GM12872 (cell line): ENCODE measurements at regions not wholly inside any gene's neighbourhood (a gene's known extent, or its start where the extent isn't known, plus 50 kb on each side); places are given as distances from the start of the nearest gene placed in this dataset.

Experiments used
- TF ChIP-seq, protein P1 (sequence below): IDR thresholded peaks from 3 replicates; pipeline ENCODE4 v1.5.1; 2011; ENCODE audit warnings: low read depth, mild to moderate bottlenecking, low read length, moderate library complexity; ENCODE audit not compliant: insufficient read depth

DNA sequence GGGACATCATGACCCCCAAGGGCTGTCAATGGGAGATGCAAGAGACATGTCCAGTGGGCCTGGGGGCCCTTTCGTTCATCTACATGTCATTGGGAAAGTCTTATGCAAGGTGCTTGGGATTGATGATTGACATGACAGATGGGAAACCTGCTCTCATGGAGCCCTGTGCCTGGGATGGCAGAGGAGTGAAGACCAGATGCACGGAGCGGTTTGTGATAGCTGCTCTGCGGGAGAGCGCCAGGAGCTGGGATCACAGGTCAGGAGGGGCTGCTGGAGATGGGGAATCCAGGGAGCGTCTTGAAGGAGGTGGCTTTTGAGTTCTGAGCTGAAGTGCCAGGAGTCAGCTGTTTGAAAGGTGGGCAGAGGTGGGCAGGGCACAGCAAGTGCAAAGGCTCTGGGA lies 104.3 kb downstream of the FGF18 start:
- TF ChIP-seq, protein P1, sequence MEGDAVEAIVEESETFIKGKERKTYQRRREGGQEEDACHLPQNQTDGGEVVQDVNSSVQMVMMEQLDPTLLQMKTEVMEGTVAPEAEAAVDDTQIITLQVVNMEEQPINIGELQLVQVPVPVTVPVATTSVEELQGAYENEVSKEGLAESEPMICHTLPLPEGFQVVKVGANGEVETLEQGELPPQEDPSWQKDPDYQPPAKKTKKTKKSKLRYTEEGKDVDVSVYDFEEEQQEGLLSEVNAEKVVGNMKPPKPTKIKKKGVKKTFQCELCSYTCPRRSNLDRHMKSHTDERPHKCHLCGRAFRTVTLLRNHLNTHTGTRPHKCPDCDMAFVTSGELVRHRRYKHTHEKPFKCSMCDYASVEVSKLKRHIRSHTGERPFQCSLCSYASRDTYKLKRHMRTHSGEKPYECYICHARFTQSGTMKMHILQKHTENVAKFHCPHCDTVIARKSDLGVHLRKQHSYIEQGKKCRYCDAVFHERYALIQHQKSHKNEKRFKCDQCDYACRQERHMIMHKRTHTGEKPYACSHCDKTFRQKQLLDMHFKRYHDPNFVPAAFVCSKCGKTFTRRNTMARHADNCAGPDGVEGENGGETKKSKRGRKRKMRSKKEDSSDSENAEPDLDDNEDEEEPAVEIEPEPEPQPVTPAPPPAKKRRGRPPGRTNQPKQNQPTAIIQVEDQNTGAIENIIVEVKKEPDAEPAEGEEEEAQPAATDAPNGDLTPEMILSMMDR = no peak

DNA sequence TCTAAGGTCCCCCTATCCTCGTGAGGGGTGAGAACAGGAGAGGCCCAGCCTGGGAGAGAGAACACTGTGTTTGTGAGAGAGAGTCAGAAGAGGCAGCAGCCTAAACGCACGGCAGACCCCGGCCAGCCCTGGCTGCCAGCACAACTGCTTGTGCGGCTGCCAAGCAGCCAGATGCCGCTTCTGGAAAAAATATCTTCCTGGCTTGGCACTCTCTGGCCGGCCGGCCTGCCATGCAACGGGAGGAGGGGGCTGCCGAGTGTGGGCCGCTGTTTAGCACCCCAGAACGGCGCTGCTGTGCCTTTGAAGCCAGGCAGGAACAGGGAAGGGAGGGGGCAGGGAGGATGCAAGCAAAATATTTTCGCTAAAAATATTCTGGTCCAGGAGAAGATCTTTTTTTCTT lies 105.0 kb downstream of the FGF18 start:
- TF ChIP-seq, protein P1 = no peak

DNA sequence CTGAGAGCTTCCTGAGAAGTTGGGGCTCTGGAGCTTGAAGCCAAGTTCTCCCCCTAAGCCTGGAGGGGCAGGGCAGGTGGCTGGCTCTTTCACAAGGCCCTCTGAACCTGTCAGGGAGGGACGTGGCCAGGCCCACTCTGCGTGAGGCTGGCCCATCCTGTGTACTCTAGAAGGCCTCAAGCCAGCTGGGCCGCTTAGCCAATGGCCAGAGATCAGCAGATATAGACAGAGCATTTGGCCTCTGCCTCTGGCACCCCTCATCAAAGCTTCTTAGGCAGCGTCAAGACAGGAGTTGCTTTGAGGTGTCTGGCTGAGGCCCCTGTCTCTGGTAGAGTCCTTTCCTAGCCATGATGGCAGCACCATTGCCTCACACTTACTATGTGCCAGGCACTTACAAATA lies 105.6 kb downstream of the FGF18 start:
- TF ChIP-seq, protein P1 = no peak

DNA sequence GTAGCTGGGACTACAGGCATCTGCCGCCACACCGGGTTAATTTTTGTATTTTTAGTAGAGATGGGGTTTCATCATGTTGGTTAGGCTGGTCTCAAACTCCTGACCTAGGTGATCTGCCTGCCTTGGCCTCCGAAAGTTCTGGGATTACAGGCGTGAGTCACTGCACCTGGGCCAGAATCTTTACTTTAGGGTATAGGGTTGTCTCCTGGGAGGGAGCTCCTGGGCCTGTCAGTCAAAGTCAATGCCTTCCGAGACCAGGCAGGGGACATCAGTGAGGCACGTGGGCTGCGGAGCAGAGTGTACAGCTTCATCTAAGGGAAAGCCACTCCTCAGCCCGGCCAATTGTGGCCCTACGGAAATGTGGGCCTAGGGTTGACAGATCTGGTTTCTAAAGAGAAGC lies 108.6 kb downstream of the FGF18 start:
- TF ChIP-seq, protein P1 = no peak

DNA sequence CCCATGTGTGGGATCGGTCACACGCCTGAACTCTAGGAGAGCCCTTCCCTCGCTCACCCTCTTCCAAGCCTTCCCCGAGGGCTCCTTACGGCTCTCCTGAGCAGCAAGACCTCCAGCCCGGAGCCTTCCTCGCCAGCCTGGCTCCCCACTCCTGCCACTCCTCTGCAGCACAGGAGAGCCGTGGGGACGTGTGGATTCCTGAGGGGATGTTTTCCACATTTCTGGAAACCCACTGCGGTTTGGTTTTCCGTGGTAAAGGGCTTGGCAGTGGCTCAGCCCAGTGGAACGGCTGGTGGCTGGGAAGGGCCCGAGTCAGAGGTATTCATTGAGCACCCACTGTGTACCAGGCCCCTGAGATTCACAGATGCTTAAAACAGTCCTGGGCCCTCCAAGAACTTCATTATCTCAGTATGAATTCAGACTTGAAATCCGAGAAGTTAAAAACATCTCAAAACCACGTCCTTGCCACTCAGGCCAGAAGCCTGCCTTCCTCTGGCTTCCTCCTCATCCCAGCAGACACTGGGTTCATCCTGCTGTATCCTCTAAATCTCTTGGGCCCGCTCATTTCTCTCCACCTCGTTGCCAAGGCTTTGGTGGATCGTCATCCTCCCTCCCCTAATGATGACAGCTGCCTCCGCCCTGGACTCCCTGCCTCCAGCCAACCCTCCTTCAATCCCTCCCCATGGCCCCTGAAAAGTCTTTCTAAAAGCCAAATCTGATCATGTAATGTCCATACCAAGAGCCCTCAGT lies 109.6 kb downstream of the FGF18 start:
- TF ChIP-seq, protein P1 = no peak

DNA sequence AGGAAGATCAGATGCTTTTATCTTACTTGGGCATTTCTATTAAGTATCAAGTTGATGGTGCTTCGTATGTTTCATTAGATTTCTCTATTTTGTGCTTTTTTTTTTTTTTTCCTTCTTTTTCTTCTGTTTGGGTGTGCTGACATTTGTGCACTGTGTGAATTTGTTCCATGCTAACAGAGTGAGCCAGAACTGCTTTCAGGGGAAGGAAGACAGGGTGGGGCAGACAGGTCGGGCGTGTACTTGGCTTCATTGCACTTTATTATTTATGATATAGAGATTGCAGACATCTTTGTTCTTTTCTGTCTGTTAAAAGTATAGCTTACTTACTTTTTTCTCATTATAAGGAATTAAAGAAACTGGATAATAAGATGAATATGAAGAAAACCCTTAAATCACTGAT lies 112.2 kb downstream of the FGF18 start:
- TF ChIP-seq, protein P1 = no peak

DNA sequence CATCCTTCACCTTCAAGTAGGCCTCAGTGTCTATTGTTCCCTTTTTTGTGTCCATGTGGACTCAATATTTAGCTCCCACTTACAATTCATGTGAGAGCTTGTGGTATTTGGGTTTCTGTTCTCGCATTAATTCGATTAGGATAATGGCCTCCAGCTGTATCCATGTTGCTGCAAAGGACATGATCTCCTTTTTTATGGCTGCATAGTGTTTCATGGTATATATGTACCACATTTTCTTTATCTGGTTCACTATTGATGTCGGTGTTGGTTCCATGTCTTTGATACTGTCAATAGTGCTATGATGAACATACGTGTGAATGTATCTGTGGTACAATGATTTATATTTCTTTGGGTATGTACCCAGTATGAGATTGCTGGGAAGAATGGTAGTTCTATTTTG lies 113.7 kb downstream of the FGF18 start:
- TF ChIP-seq, protein P1 = no peak
